HG03432 (cell line): ENCODE measurements at regions not wholly inside any gene's neighbourhood (a gene's known extent, or its start where the extent isn't known, plus 50 kb on each side); places are given as distances from the start of the nearest gene placed in this dataset.
"Not testable (repeated sequence)": the region's sequence is repeated elsewhere in the genome, so short reads cannot be mapped to it uniquely, and the experiment has no call there.

ENCODE experiments used
- ATAC-seq: cut with Tn5 transposase; IDR thresholded peaks from one replicate; pipeline ENCODE4 v1.9.1; 2021; ENCODE audit warnings: mild to moderate bottlenecking, moderate library complexity; ENCODE audit not compliant: unreplicated experiment

- ATAC-seq, result not testable (repeated sequence)
These were observed 125.3 kb downstream of the GOLGA6L4 start for GRCh38 chr15:84360902-84361301.

GRCh38 chr15:84384421-84384820, 148.8 kb downstream of the GOLGA6L4 start:
- ATAC-seq, result not testable (repeated sequence)

- no peak for ATAC-seq
These were observed 151.5 kb downstream of the GOLGA6L4 start for GRCh38 chr15:84387086-84387485.

GRCh38 chr15:84388201-84388600, 152.6 kb downstream of the GOLGA6L4 start:
- not testable (repeated sequence) for ATAC-seq

- not testable (repeated sequence) for ATAC-seq
These were observed 153.1 kb downstream of the GOLGA6L4 start for GRCh38 chr15:84388638-84389037.

GRCh38 chr15:84390324-84390723, 154.8 kb downstream of the GOLGA6L4 start:
- not testable (repeated sequence) for ATAC-seq

- no peak for ATAC-seq
These were observed 155.6 kb downstream of the GOLGA6L4 start for GRCh38 chr15:84391191-84391590.

GRCh38 chr15:84392020-84392419, 156.4 kb downstream of the GOLGA6L4 start:
- ATAC-seq, result not testable (repeated sequence)

GRCh38 chr15:84393386-84393936, 157.9 kb downstream of the GOLGA6L4 start:
- not testable (repeated sequence) for ATAC-seq

GRCh38 chr15:84393966-84394365, 158.4 kb downstream of the GOLGA6L4 start:
- ATAC-seq, result not testable (repeated sequence)

- not testable (repeated sequence) for ATAC-seq
These were observed 159.8 kb downstream of the GOLGA6L4 start for GRCh38 chr15:84395384-84395783.

GRCh38 chr15:84395881-84396280, 160.3 kb downstream of the GOLGA6L4 start:
- not testable (repeated sequence) for ATAC-seq

GRCh38 chr15:84397066-84397465, 161.5 kb downstream of the GOLGA6L4 start:
- ATAC-seq, result not testable (repeated sequence)

- ATAC-seq, result not testable (repeated sequence)
These were observed 162.5 kb downstream of the GOLGA6L4 start for GRCh38 chr15:84398087-84398486.

GRCh38 chr15:84398763-84399701, 163.5 kb downstream of the GOLGA6L4 start:
- no peak for ATAC-seq

- no peak for ATAC-seq
These were observed 164.6 kb downstream of the GOLGA6L4 start for GRCh38 chr15:84400017-84400740.

GRCh38 chr15:84400820-84401219, 165.2 kb downstream of the GOLGA6L4 start:
- ATAC-seq, result no peak

GRCh38 chr15:84401461-84401860, 165.9 kb downstream of the GOLGA6L4 start:
- not testable (repeated sequence) for ATAC-seq

- not testable (repeated sequence) for ATAC-seq
These were observed 166.6 kb downstream of the GOLGA6L4 start for GRCh38 chr15:84401891-84402840.
